PC-9 (cell line): ENCODE measurements at regions not wholly inside any gene's neighbourhood (a gene's known extent, or its start where the extent isn't known, plus 50 kb on each side); places are given as distances from the start of the nearest gene placed in this dataset.
"Not testable (repeated sequence)": the region's sequence is repeated elsewhere in the genome, so short reads cannot be mapped to it uniquely, and the experiment has no call there.

Source experiments
- BruUV-seq: library from RNA; stranded (reverse); fragments of 400-500 nt; replicated peaks from 2 replicates; lab custom pipeline; 2021; lab: Mats Ljungman, UMichigan
- CTCF ChIA-PET: fragments of 300-600 bp; sonication (Branson Sonifier 250); formaldehyde crosslinking; loops from one replicate; lab custom pipeline; 2022; ENCODE audit warnings: antibody characterized with exemption; lab: Charles Lee
- POLR2A ChIA-PET: fragments of 300-600 bp; sonication (Branson Sonifier 250); formaldehyde crosslinking; loops from one replicate; lab custom pipeline; 2022; ENCODE audit warnings: antibody characterized with exemption; ENCODE audit not compliant: unreplicated experiment; lab: Charles Lee
- DNase-seq, 2 experiments: peaks; one replicate each; pipeline versions ENCODE4 v3.0.0 to v3.0.0-alpha.2; 2015 to 2022; ENCODE audit warnings: mixed read lengths in 1 of 2
- H2AFZ ChIP-seq: fragments of 200-600 bp; sonication (generic); 2 replicates; pipeline ENCODE4 v1.8.1; 2017; ENCODE audit warnings: antibody characterized with exemption
- H3F3A ChIP-seq: fragments of 200-600 bp; sonication (generic); 2 replicates; pipeline ENCODE4 v1.8.1; 2017; ENCODE audit warnings: antibody characterized with exemption, mild to moderate bottlenecking, low read depth; ENCODE audit not compliant: insufficient read depth
- H3K27ac ChIP-seq: fragments of 200-600 bp; sonication (generic); 2 replicates; pipeline ENCODE4 v1.6.1; 2016; ENCODE audit warnings: mixed run types
- H3K27me3 ChIP-seq: fragments of 200-600 bp; sonication (generic); 2 replicates; pipeline ENCODE4 v1.6.1; 2016; ENCODE audit warnings: low read depth, mixed run types; ENCODE audit not compliant: insufficient read depth
- H3K36me3 ChIP-seq: fragments of 200-600 bp; sonication (generic); 2 replicates; pipeline ENCODE4 v1.6.1; 2016; ENCODE audit warnings: low read depth, mixed run types
- H3K4me1 ChIP-seq: fragments of 200-600 bp; sonication (generic); replicated peaks from 2 replicates; pipeline ENCODE4 v1.6.1; 2016; ENCODE audit warnings: mixed run types; ENCODE audit not compliant: insufficient read depth
- H3K4me2 ChIP-seq: fragments of 200-600 bp; sonication (generic); 2 replicates; pipeline ENCODE4 v1.6.1; 2017; ENCODE audit warnings: mixed run types
- H3K4me3 ChIP-seq: fragments of 200-600 bp; sonication (generic); 2 replicates; pipeline ENCODE4 v1.6.1; 2016; ENCODE audit warnings: mixed run types
- H3K79me2 ChIP-seq: fragments of 200-600 bp; sonication (generic); 2 replicates; pipeline ENCODE4 v1.6.1; 2017; ENCODE audit warnings: low read depth, mixed run types
- H3K9me2 ChIP-seq: fragments of 200-600 bp; sonication (generic); 2 replicates; pipeline ENCODE4 v1.8.1; 2017; ENCODE audit warnings: mild to moderate bottlenecking; ENCODE audit not compliant: insufficient read depth
- H3K9me3 ChIP-seq: fragments of 200-600 bp; sonication (generic); 2 replicates; pipeline ENCODE4 v1.8.1; 2016; ENCODE audit warnings: low read depth; ENCODE audit not compliant: insufficient read depth
- H4K20me1 ChIP-seq: fragments of 200-600 bp; sonication (generic); 2 replicates; pipeline ENCODE4 v1.8.1; 2017; ENCODE audit not compliant: insufficient read depth
- EZH2 ChIP-seq: fragments of 200-600 bp; sonication (generic); IDR thresholded peaks from 2 replicates; pipeline ENCODE4 v1.8.0; 2017; ENCODE audit warnings: antibody characterized with exemption, low read depth
- intact Hi-C: fragments of 100-400 bp; cut with micrococcal nuclease; formaldehyde crosslinking; loops from one replicate; pipeline ENCODE4 v1.10.0; 2022; ENCODE audit not compliant: unreplicated experiment
- TF ChIP-seq, protein P1 (sequence below): fragments of 200-600 bp; sonication (generic); conservative IDR thresholded peaks from 2 replicates; pipeline ENCODE4 v1.6.1; 2017; ENCODE audit warnings: mixed run types, antibody characterized with exemption, mild to moderate bottlenecking, moderate library complexity

DNA sequence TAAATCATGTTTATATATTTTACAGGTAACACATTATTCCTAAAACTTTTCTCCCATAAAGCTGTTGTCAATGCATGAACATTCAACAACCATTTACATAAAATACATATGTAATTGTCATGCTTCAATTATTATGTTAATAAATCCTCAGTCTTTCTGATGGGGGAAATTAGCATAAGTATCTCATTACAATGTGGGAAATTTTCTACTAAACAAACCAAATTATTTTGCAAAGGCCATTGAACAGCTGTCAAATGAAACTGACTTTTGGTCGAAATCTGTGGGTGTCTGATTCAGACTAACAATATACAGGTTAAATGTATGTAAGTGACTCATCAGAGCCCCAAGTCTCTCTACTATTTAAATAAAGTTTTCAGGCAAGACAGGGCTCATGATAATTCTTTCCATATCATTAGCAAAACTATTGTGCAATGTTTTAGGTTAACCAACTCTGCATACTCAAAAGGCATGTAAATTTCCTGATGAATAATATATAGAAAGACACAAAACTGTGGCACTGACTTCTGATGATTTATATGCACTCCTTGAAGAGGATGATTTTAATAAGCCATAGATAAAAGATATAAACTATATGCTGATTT lies 795.3 kb upstream of the AADAT start:
- CTCF ChIA-PET, result no interaction called here
- DNase-seq, result no peak
- no peak overlapping the region for H3K27ac ChIP-seq
- no peaks in the 10 kb centered on the region for H3K79me2 ChIP-seq
- BruUV-seq, result no TSS peak
- no peaks in the 10 kb centered on the region for H3F3A ChIP-seq
- H3K36me3 ChIP-seq, result no peaks in the 10 kb centered on the region
- H3K4me3 ChIP-seq, result no peak overlapping the region
- H2AFZ ChIP-seq, result no peak overlapping the region
- H3K4me1 ChIP-seq, result no peaks in the 10 kb centered on the region
- H3K9me2 ChIP-seq, result no peaks in the 10 kb centered on the region
- no peaks in the 10 kb centered on the region for H4K20me1 ChIP-seq
- no peak for TF ChIP-seq EZH2
- TF ChIP-seq, protein P1, sequence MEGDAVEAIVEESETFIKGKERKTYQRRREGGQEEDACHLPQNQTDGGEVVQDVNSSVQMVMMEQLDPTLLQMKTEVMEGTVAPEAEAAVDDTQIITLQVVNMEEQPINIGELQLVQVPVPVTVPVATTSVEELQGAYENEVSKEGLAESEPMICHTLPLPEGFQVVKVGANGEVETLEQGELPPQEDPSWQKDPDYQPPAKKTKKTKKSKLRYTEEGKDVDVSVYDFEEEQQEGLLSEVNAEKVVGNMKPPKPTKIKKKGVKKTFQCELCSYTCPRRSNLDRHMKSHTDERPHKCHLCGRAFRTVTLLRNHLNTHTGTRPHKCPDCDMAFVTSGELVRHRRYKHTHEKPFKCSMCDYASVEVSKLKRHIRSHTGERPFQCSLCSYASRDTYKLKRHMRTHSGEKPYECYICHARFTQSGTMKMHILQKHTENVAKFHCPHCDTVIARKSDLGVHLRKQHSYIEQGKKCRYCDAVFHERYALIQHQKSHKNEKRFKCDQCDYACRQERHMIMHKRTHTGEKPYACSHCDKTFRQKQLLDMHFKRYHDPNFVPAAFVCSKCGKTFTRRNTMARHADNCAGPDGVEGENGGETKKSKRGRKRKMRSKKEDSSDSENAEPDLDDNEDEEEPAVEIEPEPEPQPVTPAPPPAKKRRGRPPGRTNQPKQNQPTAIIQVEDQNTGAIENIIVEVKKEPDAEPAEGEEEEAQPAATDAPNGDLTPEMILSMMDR, result no peak
- intact Hi-C loops, result no loop called here
- POLR2A ChIA-PET, result no interaction called here
- H3K9me3 ChIP-seq, result no peaks in the 10 kb centered on the region
- no peak overlapping the region for H3K4me2 ChIP-seq
- H3K27me3 ChIP-seq, result no peaks in the 10 kb centered on the region

DNA sequence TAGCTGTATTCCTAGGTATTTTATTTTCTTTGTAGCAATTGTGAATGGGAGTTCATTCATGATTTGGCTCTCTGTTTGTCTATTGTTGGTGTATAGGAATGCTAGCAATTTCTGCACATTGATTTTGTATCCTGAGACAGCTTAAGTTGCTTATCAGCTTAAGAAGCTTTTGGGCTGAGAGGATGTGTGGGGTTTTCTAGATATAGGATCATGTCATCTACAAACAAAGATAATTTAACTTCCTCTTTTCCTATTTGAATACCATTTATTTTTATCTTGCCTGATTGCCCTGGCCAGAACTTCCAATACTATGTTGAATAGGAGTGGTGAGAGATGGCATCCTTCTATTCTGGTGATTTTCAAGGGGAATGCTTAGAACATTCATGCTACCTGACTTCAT lies 791.9 kb upstream of the AADAT start:
- H3K4me3 ChIP-seq, DNase-seq, H3K9me2 ChIP-seq, intact Hi-C loops, H3K27me3 ChIP-seq, H3K9me3 ChIP-seq, H3K27ac ChIP-seq, CTCF ChIA-PET, H3K79me2 ChIP-seq, BruUV-seq, H2AFZ ChIP-seq, H4K20me1 ChIP-seq, H3K36me3 ChIP-seq, POLR2A ChIA-PET, H3K4me1 ChIP-seq, H3K4me2 ChIP-seq, H3F3A ChIP-seq: not testable (repeated sequence)

DNA sequence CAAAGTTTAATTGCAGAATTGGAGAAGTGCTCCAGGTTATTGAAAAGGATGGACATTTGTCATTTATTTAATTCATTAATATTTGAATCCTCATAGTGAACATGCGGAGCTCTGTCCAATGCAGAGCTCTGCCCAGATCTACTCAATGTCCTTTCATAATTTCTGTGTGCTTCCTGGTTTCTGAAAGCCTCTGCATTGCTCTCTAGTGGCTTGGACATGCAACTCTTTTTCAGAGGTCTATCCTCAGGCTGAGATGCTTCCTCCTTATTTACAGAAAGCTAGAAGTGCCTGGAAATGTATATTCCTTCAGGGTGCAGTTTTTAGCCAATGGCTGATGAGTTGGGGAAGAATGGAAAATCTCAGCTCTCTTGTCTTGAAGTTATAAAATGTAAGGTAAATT lies 786.1 kb upstream of the AADAT start:
- DNase-seq, result no peak
- ChIA-PET POLR2A (no interaction called here), CTCF (interaction anchor here (0.5 kb wide), 1 partner anchor 356 kb away, joined by 3 read pairs; no protein-coding TSS in a partner anchor)
- H3K27me3 ChIP-seq, result no peaks in the 10 kb centered on the region
- no peaks in the 10 kb centered on the region for H3F3A ChIP-seq
- no peak for TF ChIP-seq EZH2
- TF ChIP-seq, protein P1, result no peak
- no peaks in the 10 kb centered on the region for H3K36me3 ChIP-seq
- no TSS peak for BruUV-seq
- H3K4me1 ChIP-seq, result no peaks in the 10 kb centered on the region
- H3K27ac ChIP-seq, result no peak overlapping the region
- no peaks in the 10 kb centered on the region for H3K9me3 ChIP-seq
- H3K4me3 ChIP-seq, result no peak overlapping the region
- H4K20me1 ChIP-seq, result no peaks in the 10 kb centered on the region
- intact Hi-C loops, result no loop called here
- no peaks in the 10 kb centered on the region for H3K79me2 ChIP-seq
- no peak overlapping the region for H2AFZ ChIP-seq
- H3K4me2 ChIP-seq, result no peak overlapping the region
- H3K9me2 ChIP-seq, result no peaks in the 10 kb centered on the region

DNA sequence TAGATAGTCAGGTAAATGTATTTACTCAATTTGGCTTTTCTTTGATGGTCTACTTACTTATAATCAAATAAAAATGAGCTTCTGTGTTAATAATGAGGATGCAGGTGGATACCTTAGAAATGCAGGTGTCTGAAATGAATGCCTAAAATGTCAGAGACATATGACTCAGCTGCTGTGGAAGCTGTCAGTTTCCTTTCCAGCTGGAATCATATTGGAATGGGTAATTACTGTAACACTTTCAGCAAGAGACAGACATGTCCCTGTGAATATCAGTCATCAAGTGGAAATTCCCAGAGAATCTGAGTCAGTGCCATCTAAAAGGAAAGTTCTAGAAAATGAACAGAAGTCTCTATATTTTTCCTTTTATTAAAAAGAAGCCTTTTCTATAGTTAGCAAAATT lies 783.0 kb upstream of the AADAT start:
- Histone ChIP-seq H3F3A (no peaks in the 10 kb centered on the region), H3K79me2 (no peaks in the 10 kb centered on the region), H3K27me3 (no peaks in the 10 kb centered on the region), H3K36me3 (no peaks in the 10 kb centered on the region), H3K4me1 (no peaks in the 10 kb centered on the region), H3K9me2 (no peaks in the 10 kb centered on the region), H4K20me1 (no peaks in the 10 kb centered on the region), H3K9me3 (no peaks in the 10 kb centered on the region), H3K27ac (no peak overlapping the region), H2AFZ (no peak overlapping the region), H3K4me3 (no peak overlapping the region), H3K4me2 (no peak overlapping the region)
- intact Hi-C loops, result no loop called here
- no peak for DNase-seq
- no TSS peak for BruUV-seq
- ChIA-PET POLR2A (no interaction called here), CTCF (no interaction called here)
- TF ChIP-seq EZH2, result no peak
- TF ChIP-seq, protein P1, result no peak
